ENCODE measurements at regions not wholly inside any gene's neighbourhood (a gene's known extent, or its start where the extent isn't known, plus 50 kb on each side); places are given as distances from the start of the nearest gene placed in this dataset.

DNA sequence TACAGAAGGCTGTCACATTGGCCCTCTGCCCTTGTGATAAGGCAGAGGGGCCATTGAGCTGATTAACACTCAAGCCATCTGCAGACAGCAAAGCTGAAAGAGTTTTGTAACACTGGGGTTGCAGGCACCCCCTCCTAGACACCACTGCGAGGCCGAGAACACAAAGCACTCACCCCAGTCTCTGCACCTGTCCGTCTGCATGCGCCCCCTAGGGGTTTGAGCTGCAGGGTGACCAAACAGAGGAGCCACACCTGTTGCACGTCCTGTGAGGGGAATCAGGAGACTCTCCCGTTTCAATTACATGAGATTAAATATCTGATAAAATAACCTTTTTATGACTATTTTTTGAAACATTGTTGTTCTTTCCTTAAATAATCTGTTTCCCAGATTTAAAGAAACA is 1180.4 kb downstream of the CDH9 start:
- Histone ChIP-seq H3K4me3 (ENCODE audit: low read depth, low read length) (no peak overlapping the region), H3K27ac (no peak overlapping the region), H3K27me3 (replicated peaks) (no peaks in the 10 kb centered on the region), H3K36me3 (replicated peaks) (no peaks in the 10 kb centered on the region)
- DNase-seq = no peak
- in situ Hi-C loops (cut with HindIII; ENCODE audit: low pct_ligation_motif_present, low sequenced_read_pairs) = no loop called here
- TF ChIP-seq, protein P1, sequence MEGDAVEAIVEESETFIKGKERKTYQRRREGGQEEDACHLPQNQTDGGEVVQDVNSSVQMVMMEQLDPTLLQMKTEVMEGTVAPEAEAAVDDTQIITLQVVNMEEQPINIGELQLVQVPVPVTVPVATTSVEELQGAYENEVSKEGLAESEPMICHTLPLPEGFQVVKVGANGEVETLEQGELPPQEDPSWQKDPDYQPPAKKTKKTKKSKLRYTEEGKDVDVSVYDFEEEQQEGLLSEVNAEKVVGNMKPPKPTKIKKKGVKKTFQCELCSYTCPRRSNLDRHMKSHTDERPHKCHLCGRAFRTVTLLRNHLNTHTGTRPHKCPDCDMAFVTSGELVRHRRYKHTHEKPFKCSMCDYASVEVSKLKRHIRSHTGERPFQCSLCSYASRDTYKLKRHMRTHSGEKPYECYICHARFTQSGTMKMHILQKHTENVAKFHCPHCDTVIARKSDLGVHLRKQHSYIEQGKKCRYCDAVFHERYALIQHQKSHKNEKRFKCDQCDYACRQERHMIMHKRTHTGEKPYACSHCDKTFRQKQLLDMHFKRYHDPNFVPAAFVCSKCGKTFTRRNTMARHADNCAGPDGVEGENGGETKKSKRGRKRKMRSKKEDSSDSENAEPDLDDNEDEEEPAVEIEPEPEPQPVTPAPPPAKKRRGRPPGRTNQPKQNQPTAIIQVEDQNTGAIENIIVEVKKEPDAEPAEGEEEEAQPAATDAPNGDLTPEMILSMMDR (IDR thresholded peaks at IDR 0.05; ENCODE audit: low read depth, low read length, missing control alignments) = no peak

DNA sequence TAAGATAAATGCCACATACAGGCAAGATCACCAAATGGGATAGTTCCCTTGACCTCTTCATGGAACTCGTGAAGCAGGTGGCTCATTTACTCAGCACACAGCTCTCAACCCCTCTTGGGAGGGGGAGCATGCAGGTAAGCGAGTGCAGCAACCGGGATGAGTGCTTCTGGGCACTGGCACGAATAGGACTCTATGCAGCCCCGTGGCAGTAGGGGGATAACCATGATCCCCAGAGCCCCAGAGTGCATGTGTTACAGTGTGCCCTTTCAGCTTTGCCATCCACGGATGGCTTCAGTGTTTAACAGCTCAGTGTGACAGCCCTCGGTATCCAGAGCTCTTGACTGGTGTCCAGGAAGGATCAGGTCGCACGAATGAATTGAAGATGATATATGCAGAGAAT is 1187.1 kb downstream of the CDH9 start:
- in situ Hi-C loops (cut with HindIII; ENCODE audit: low pct_ligation_motif_present, low sequenced_read_pairs) = no loop called here
- TF ChIP-seq, protein P1 (IDR thresholded peaks at IDR 0.05; ENCODE audit: low read depth, low read length, missing control alignments) = no peak
- Histone ChIP-seq H3K27ac (no peak overlapping the region), H3K27me3 (replicated peaks) (no peaks in the 10 kb centered on the region), H3K4me3 (ENCODE audit: low read depth, low read length) (no peak overlapping the region), H3K36me3 (replicated peaks) (no peaks in the 10 kb centered on the region)
- DNase-seq = no peak

DNA sequence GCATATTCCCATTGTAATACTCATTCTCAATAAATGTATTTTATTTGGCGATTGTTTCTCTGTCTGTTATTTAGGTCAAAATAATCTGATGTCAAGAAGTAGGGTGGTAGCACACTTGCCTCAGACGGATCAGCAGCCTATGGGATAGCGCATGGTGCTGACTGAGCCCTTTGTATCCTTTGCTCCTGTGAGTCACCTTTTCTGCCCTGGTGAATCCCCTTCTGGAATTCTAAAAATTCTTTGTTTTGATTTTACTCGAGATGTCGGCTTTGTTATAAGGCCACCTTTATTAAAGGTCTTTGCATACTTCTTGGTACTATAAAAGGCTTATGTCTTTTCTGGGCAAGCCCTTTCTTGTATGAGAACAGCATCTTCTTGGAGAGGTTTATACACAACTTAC is 1187.8 kb downstream of the CDH9 start:
- no peaks in the 10 kb centered on the region for H3K27me3 ChIP-seq (replicated peaks)
- TF ChIP-seq, protein P1 (IDR thresholded peaks at IDR 0.05; ENCODE audit: low read depth, low read length, missing control alignments) = no peak
- H3K4me3 ChIP-seq (ENCODE audit: low read depth, low read length) = no peak overlapping the region
- in situ Hi-C loops (cut with HindIII; ENCODE audit: low pct_ligation_motif_present, low sequenced_read_pairs) = no loop called here
- no peaks in the 10 kb centered on the region for H3K36me3 ChIP-seq (replicated peaks)
- DNase-seq = no peak
- no peak overlapping the region for H3K27ac ChIP-seq

DNA sequence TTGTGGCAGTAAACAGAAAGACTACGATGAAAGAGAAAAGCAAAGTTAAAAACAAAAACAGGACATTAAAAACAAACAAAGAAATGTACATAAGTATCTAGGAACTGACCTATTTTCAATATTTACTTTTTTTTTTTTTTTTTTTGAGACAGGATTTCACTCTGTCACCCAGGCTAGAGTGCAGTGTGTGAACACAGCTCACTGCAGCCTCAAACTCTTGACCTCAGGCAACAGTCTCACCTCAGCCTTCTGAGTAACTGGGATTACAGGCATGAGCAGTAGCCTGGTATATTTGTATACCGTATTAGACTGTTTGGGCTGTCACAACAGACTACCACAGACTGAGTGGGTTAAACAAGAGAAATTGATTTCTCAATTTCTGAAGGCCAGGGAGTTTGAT is 1189.1 kb downstream of the CDH9 start:
- Histone ChIP-seq H3K27me3 (replicated peaks) (no peaks in the 10 kb centered on the region), H3K36me3 (replicated peaks) (no peaks in the 10 kb centered on the region), H3K4me3 (ENCODE audit: low read depth, low read length) (no peak overlapping the region), H3K27ac (no peak overlapping the region)
- in situ Hi-C loops (cut with HindIII; ENCODE audit: low pct_ligation_motif_present, low sequenced_read_pairs) = no loop called here
- no peak for DNase-seq
- TF ChIP-seq, protein P1 (IDR thresholded peaks at IDR 0.05; ENCODE audit: low read depth, low read length, missing control alignments) = no peak

DNA sequence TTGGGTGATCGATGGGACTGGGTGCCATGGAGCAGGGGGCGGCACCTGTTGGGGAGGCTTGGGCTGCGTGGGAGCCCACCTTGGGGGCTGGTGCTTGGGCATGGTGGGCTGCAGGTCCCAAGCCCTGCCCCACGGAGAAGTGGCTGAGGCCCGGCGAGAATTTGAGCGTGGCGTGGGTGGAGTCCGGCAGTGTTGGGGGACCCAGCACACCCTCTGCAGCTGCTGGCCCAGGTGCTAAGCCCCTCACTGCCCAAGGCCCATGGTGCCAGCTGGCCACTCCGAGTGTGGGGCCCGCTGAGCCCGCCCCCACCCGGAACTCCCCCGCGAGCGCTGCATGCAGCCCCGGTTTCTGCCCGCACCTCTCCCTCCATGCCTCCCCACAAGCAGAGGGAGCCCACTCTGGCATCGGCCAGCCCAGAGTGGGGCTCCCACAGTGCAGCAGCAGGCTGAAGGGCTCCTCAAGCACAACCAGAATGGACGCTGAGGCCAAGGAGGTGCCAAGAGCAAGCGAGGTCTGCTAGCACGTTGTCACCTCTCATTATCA is 1178.6 kb upstream of the CDH10 start:
- TF ChIP-seq, protein P1 (IDR thresholded peaks at IDR 0.05; ENCODE audit: low read depth, low read length, missing control alignments) = no peak
- in situ Hi-C loops (cut with HindIII; ENCODE audit: low pct_ligation_motif_present, low sequenced_read_pairs) = no loop called here
- no peak overlapping the region for H3K4me3 ChIP-seq (ENCODE audit: low read depth, low read length)
- DNase-seq = no peak
- H3K27me3 ChIP-seq (replicated peaks) = no peaks in the 10 kb centered on the region
- H3K27ac ChIP-seq = no peak overlapping the region
- no peaks in the 10 kb centered on the region for H3K36me3 ChIP-seq (replicated peaks)

Data from brain microvascular endothelial cell (primary cell).